Fibroblast of mammary gland (primary cell): ENCODE measurements at regions not wholly inside any gene's neighbourhood (a gene's known extent, or its start where the extent isn't known, plus 50 kb on each side); places are given as distances from the start of the nearest gene placed in this dataset.

ENCODE experiments used
- DNase-seq: peaks from one replicate; pipeline ENCODE4 v3.0.0-alpha.2; 2010; ENCODE audit warnings: low read depth
- H3K4me3 ChIP-seq: 2 replicates; pipeline ENCODE4 v1.5.1; 2011; ENCODE audit warnings: low read depth, mild to moderate bottlenecking, low read length, moderate library complexity; ENCODE audit not compliant: control insufficient read depth
- CTCF ChIP-seq: conservative IDR thresholded peaks from 2 replicates; pipeline ENCODE4 v1.5.1; 2011; ENCODE audit warnings: low read depth, low read length, inconsistent platforms; ENCODE audit not compliant: control insufficient read depth, insufficient read depth

DNA sequence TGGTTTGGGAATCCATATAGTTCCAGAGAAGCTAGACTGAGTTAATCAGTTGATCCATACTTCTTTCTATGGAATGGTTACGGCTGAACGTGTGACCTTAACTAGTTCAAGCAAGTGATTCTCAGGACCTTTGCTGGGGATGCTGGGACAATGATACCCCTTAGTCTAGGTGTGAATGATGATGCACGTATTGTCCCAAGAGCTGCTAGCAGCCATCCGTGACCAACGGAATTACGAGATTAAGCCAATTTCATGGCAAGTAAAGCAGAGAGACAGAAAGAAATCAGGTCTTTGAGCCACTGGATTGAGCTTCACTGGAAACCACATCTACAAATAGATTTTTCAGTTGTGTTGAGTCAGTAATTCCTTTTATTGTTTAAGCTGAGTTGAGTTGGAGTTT lies 99.2 kb upstream of the LIFR start:
- TF ChIP-seq CTCF = no peak
- no peak for DNase-seq
- no peak overlapping the region for H3K4me3 ChIP-seq

- no peak for DNase-seq
- no peak for TF ChIP-seq CTCF
- no peak overlapping the region for H3K4me3 ChIP-seq
These were observed 100.1 kb upstream of the LIFR start for GRCh38 chr5:38656568-38656967.

DNA sequence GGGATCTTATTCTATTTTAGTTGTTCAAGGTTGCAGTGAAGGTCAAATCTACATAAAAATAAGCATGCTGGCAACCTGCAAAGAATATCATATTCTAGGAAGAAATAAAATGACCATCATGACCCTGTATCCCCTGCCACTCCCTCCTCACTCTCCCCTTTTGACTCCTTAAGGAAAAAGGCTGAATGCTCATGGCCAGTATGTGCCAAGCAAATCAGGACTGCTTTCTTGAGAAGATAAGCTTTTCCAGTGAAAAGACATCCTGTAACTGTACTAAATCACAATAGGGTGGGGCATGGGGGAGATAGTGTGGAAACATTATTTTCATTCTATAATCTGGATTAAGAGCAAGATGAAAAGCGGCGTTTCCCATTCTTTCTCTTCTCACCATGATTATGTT lies 100.6 kb upstream of the LIFR start:
- H3K4me3 ChIP-seq = no peak overlapping the region
- no peak for TF ChIP-seq CTCF
- DNase-seq = no peak

DNA sequence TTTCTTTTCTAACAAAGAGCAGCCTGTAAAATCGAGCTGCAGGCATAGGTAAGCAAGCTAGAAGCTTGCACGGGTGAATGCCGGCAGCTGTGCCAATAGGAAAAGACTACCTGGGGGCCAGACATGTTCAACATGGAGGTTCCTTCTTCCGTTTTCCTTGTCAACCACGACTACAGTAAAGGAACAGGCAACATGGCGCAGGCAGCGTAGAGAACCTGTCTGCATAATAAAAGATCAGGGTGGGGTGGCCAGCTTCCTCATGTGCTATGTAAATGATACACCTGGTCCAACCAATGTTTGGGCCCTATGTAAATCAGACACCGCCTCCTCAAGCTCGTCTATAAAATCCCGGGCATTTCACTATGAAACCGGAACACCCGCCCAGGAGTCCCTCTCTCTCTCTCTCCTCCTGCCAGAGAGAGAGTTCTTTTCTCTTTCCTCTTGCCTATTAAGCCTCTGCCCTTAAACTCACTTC lies 103.8 kb upstream of the LIFR start:
- no peak for TF ChIP-seq CTCF
- H3K4me3 ChIP-seq = no peak overlapping the region
- DNase-seq = no peak

GRCh38 chr5:38662090-38662489 lies 105.6 kb upstream of the LIFR start:
- no peak for TF ChIP-seq CTCF
- H3K4me3 ChIP-seq = no peak overlapping the region
- DNase-seq = no peak

GRCh38 chr5:38663249-38663648 lies 106.8 kb upstream of the LIFR start:
- DNase-seq = no peak
- TF ChIP-seq CTCF = no peak
- H3K4me3 ChIP-seq = no peak overlapping the region
